NCI-H2196 (cell line): ENCODE measurements at regions not wholly inside any gene's neighbourhood (a gene's known extent, or its start where the extent isn't known, plus 50 kb on each side); places are given as distances from the start of the nearest gene placed in this dataset.
"Not testable (repeated sequence)": the region's sequence is repeated elsewhere in the genome, so short reads cannot be mapped to it uniquely, and the experiment has no call there.

Source experiments
- DNase-seq: peaks from one replicate; lab custom pipeline; 2025; ENCODE audit not compliant: unreplicated experiment; lab: John Stamatoyannopoulos, UW

DNA sequence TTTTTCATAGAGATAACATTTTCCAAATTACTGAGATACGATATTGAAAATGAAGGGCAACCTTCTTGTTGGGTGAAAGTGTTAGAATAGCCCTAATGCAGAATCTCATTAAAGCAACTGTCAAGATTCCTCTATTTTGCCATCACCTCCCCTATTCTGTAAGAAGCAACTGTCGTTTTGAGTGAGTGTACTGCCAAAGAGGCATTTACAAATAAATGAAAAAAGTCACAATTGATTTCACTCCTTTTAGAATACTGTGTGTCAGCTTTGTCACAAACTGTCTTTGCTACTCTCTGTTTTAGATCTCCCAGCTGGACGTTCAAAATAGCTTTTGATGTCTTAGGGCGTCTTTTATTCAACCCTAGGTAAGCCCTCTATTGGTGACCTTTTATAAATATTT, 322.8 kb upstream of the NAALADL2 start:
- no peak for DNase-seq

DNA sequence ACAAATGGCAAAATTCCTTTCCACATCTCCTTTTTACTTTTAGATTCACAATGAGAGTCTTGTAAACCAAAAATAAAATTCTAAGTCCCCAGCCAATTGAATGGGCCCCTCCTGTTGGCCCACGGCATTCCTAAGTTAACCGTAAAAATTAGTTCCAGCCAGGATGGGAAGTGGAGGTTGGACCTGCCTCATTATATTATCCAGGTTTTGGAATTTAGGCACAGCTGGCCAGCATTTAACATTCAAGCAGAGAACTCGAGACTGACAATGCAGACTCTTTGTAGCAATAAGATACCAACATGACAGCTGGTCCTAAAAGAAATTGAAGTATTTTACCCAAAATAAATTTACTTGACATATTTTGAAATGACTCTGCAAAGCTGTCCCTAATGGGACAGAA, 321.0 kb upstream of the NAALADL2 start:
- DNase-seq, result no peak

DNA sequence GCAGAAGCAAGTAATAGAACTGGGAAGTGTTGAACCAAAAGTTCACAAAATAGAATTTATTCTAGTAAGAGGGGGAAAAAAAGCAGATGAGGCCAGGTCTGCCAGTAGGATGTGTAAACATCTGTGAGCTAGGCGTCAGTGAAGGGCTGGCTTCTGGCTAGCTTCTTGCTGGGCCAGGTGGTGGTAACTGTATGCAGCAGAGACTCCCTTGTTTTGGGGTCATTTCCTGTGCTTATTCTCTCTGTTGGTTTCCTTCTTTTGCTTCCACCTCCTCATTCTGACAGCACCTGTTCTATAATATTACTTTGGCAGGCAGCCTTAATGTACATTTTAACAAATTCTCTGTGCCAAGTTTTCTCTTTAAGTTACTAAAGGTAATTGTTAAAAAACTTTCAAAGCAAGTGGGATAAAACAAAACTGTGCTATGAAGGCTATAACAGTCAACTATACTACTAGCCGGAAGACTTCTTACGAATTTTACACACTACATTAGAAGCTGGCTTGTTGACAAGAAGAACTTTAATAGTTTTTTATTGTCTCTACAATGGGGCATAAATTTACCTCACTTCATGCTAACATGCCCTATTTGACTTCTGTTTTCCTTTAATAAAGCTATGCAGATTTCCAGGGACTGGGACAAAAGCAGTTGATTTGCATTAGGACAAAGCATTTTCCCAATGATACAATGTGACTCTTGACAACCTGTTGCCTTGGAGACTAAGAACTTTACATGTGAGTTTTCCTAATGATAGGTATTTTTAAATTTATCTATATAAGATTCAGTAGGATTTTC, 318.8 kb upstream of the NAALADL2 start:
- DNase-seq, result no peak

DNA sequence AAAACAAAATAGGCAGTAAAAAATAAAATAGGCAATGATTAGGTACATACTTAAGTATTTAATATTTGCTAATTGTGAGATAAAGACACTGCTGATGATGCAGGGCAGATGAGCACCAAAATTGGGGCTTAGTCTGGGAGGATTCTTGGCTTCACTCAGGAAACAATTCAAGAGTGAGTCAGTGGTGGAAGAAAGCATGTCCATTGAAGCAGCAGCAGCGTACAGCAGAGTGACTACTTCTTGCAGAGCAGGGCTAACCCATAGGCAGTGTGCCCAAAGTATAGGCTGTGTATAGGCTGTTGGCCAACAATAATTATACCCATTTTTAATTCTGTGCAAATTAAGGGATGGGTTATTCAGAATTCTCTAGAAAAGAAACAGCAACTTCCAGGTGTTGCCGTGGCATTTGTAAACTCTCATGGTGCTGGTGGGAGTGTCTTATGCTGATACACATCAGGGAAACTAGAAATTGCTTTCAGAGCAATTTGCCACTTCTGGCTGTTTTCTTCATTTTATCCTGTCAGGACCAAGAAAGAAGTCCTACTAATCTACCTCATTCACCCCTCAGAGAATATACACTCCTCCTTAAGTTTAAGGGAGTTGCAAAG, 317.3 kb upstream of the NAALADL2 start:
- DNase-seq, result no peak

DNA sequence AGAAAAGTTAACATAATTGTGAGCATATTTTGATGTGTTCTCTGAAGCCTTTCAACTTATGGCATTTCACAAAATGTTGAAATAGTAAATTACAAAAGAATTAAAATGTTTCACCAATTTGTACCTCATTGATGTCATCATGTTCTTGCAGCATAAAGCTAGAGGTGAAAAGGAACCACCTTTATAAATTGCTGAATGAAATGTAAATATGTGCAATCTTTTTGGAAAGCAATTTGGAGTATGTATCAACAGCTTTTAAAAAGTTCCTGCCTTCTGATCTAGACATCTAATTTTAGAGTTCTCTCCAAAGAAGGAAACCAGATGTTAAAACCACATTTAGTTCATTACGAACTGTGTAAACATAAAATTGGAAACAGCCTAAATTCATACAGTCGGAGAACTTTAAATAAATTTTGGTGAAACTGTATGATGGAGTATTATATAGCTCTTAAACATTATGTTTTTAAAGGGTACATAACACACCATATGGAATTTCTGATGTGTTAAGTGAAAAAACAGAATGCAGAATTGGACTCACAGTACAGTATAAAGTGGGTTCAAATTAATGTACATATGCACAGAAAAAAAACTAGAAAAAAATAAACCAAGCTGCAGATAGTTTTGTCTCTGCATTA, 311.2 kb upstream of the NAALADL2 start:
- DNase-seq, result no peak

DNA sequence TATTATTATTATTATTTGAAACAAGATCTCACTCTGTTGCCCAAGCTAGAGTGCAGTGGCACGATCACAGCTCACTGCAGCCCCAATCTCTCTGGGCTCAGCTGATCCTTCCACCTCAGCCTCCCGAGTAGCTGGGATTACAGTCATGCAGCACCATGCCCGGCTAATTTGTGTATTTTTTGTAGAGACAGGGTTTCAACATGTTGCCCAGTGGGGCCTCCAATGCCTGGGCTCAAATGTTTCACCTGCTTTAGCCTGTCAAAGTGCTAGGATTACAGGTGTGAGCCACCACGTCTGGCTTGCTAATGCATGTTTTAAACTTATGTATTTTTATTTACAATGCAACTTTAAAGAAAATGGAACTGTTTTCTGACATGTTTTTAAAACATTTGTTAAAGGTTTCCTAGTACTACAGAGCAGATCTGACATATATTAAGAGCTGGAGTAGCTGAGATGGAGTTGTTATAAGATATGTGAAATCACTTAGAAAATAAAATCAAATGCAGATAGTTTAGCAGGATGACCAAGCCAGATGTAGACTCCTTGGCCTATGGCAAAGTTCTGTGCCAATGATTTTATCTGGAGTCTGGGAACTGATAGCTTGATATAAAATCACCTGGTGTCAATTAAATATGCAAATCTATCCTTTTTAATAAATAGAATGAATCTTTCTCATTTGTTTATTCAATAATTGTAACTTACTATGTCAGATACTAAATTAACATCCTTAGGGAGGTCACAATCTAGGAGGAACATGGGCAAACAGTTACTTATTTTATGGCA, 310.1 kb upstream of the NAALADL2 start:
- DNase-seq, result no peak

DNA sequence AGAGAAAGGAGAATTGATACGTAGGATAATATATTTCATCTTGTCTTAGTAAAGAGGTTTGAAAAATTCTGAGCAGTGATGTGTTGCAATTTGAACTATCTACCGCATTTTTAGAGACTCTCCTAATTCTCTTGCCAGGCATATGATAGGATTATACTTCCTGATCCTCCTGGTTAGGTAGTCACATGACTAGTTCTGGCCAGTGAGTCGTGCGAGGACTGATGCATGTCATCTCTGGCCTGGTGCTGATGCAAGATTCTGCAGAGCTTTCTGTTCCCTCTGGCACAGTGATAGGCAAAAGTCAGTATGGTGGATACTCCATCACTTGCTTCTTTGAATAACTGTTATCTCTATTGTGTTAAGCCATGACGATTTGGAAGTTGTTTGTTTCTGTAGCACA, 277.6 kb upstream of the NAALADL2 start:
- DNase-seq, result no peak

DNA sequence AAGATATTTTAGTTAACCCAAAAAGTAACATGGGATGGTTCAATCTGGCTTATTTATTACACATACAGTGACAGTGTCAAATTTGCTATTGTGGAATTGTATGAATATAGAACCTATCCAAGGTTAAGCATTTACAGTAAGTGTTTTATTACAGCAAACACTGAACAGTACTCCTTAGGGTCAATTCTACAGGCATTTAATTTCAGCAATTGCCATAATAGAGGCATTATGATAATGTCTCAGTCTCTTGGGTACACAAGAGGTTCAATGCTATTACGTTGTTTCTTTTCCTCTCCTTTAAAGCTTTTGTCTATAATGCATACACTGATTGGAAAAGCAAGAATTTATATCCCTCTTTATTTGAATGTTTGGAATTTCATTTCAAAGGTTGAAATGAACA, 275.7 kb upstream of the NAALADL2 start:
- no peak for DNase-seq

DNA sequence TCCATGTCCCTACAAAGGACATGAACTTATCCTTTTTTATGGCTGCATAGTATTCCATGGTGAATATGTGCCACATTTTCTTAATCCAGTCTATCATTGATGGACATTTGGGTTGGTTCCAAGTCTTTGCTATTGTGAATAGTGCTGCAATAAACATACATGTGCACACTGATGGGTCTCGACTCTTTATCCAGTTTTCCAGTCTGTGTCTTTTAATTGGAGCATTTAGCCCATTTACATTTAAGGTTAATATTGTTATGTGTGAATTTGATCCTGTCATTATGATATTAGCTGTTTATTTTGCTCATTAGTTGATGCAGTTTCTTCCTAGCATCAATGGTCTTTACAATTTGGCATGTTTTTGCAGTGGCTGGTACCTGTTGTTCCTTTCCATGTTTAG, 272.0 kb upstream of the NAALADL2 start:
- DNase-seq, result not testable (repeated sequence)

DNA sequence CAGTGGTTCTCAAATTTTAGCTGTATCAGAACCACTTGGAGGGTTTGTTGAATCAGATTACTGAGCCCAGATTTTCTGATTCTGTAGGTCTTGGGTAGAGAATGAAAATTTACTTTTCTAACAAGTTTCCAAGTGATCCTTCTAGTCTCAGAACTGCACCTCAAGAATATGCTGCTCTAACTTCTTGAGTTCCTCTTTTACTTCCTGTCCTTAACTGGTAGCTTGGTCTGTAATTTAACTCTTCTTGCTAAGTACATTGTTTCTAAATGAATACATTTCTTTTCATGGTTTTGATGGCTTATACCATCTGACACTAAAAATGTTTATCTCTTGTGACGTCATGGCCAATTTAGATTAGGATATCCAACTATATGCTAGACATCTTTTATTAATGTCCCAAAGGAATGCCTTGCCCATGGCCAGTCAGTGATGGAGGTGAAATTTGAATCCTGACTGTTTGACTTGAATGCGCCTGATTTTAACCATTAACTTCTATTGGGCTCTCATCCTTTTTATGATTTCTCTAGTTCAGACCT, 262.6 kb upstream of the NAALADL2 start:
- no peak for DNase-seq

DNA sequence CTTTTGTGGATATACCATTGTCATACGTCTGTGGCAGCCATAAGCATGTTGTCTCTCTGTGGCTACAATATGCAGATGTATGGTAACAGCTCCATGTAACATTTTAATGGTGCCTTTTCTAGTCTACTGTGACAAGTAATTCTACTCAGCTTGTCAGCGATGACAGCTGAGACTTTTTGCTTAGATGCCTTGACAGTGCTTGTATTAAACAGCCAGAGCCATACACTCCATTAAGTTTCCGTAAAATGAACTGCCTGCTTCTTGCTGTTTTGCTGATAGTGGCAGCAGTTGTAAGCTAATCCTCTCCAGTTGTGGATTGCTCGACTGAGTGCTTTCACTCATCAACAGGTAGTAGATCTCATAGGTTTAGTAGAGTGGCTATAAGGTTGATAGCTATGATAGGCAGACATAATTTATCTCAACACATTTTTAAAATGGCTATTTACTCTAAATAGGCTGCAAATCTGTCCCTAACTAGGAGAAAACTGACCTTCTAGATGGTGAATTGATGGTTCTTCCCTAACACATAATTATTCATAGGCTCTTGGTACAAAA, 260.2 kb upstream of the NAALADL2 start:
- DNase-seq, result no peak

DNA sequence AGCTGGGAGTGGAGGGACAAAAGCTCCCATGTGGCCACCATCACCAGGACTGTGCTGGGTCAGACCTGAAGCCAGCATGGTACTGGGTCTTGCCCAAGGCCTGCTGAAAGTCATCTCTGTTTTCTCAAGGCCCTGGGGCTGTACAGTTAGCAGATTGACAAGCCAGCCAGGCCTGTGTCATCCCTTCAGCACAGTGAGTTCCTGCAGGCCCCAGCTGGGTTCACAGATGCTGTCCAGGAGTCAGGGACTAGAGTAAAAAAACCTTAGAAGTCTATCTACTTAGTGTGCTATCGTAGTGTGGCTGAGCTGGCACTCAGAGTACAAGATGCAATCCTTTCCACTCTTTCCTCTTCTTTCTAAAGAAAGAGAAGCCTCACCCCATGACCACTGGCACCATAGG, 246.0 kb upstream of the NAALADL2 start:
- no peak for DNase-seq

DNA sequence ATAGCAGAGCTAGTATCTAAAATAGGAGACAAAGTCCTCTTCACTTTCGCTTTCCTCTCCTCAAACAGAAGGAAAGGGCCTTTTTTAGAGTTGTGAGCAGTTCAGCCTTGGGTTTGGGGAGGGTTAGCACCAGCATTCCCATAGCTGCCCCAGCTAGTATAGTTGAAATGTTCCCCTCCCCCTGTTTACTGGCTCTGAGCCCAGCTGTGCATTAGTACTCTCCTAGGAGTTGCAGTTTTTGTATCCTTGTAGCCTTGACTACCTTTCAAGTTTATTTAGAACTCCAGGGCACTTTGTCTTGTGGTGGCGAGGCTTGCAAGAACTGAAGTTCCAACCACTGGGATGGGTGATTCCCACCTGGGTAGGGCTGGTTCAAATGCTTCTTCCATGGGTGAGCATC, 245.1 kb upstream of the NAALADL2 start:
- DNase-seq, result no peak

DNA sequence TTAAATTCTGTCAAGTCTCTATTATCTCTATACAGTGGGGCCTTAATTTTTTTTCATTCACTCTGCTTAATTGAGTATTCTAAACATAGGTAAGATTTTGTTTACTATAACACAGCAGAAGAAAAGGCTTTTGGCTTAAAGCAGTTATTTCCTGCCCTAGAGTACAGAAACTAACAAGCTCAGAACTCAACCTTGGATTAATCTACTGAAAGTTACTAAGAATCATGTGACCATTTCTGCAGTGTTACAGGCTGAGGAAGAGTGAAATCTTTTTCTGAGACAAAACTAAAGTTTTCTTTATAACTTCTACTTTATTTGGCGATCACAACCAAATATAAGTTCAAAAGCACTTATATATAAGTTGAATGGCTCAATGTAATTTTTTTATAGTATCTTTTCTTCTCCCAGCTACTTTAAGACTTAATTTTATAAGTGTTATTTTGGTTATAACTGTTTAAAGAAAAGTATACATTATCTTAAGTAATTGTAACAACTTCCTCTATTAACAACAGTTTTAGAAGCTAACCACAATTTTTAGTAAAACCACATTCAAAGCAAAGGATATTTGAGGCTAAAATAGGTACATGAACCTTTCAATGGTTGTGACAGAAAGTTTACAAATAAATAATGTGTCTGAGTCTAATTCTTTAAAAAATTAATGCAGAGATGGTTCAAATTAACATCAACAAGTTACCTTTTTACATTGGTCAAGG, 240.6 kb upstream of the NAALADL2 start:
- DNase-seq, result no peak

DNA sequence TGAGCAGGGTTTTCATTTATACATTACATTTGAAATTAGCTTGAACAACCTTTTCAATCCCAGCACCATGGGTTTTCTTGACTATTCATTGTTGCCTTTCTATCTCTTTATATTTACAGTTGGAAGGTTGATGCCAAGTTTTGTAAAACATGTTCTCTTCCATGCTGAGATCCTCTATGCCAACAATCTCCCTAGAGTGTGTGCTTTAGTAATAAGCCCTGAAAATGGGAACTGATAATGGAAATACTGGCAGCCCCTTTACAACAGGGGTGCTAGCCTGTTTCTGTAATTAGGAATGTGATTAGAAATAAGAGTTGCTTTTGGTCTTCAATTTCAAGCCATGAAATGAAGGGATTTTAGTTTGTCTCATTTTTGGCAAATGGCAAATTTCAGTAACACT, 239.9 kb upstream of the NAALADL2 start:
- DNase-seq, result no peak

DNA sequence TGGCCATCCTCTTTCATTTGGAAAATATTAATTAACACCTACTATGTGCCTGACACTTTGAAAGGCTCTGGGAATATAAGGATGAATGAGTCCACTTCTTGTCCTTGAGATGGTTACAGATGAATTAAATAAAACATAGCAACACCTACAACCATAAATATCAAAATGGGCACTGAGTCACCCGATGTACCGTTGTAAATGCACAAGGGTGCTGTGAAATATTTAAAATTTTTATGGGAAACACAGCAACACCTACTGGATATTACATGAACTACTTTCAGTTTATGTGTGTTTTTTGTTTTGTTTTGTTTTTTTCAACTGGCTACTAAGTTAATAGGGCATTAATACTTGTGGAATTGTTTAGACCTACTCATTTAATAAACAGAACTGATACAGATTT, 239.0 kb upstream of the NAALADL2 start:
- DNase-seq, result no peak

DNA sequence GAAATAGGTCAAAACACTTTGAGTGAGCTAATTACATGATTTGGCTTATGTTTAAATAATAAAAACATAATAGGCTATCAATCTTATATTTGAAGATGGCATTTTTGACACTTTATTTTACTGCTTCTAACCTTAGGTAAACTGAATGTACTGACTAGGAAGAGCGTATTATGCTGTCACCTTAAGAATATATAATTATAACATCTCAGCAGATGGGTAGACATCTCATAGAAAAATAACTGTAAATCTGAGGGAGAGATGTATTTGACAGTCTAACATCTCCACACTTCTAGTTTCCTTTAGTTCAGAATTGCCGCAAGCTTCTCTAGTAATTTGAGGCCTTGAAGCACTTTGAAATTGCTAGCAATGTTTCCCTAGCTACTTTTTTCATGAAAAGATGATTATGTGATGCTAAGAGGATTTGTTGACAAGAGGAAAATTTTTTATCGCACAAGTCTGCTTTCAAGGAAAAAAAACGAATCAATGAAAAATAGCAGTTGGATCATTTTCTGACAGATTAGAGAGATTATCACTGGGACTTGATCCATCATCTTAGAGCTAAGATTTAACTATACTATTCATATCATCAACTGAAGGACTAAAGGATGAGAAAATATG, 238.2 kb upstream of the NAALADL2 start:
- DNase-seq, result no peak

DNA sequence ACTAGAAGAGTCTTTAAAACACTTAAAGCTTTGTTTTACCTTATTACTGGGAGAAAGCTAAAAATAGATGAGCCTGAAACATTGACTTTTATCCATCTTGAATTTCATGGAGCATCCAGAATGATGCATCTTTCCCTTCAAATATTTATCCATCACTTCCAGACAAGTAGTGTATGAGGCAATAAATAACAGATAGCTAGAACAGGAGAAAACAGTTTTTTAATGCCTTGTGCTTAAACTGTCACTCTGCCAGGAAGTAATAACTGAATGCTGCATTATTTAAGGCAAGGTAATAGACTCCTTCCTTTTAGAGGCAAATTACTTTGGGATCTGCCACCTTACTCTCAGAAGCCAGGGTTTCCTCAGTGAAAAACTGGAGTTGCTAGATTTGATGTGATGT, 225.8 kb upstream of the NAALADL2 start:
- no peak for DNase-seq

DNA sequence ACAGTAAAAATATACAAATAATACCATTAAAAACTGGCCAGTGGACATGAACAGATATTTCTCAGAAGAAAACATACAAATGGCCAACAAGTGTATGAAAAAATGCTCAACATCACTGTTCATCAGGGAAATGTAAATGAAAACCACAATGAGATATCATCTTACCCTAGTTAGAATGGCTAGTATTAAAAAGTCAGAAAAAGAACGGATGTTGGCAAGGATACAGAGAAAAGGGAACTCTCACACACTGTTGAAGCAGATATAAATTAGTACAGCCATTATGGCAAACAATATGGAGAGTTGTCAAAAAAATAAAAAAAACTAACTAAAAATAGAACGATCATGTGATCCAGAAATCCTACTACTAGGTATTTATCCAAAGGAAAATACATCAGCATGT, 222.7 kb upstream of the NAALADL2 start:
- no peak for DNase-seq

DNA sequence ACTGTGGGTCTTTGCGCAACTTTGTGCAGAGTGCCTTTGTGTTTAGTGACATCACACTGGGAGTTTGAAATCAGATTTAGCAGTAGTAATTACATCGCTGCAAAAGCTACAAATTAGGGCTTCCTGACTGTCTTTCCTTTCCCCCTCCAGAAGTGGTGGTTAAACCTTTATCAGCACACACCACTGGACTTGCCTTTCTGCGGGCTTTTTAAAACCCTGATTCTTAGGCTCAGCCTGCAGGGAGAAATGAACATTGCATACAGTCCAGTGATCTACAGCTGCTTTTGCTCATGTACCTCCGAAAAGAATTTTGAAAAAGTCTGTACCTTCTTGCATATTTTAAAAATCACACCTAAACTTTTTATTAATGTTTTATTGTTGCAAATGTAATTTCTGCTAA, 219.7 kb upstream of the NAALADL2 start:
- no peak for DNase-seq
